ENCODE measurements at regions not wholly inside any gene's neighbourhood (a gene's known extent, or its start where the extent isn't known, plus 50 kb on each side); places are given as distances from the start of the nearest gene placed in this dataset.

DNA sequence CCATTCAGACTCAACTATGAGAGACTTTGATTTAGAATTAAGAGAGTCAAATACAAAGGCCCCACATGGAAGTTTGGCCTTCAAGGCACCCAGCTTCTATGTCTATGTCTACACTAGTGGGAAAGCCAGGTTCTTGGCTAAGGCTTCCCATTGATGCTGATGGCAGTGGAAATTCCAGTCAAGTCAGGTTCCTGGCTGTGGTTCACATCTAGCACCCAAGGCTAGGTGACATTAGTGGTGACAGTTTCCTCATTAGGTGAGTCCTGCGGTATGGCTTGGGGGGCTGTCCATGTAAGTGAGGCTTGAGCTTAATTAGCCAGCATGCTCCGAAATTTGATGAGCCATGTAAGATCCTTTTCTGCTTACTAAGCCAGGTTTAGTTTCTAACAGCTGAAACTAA lies 460.9 kb downstream of the RMST start:
- no peak for FAIRE-seq
- no peak for DNase-seq (ENCODE audit: low spot score)

DNA sequence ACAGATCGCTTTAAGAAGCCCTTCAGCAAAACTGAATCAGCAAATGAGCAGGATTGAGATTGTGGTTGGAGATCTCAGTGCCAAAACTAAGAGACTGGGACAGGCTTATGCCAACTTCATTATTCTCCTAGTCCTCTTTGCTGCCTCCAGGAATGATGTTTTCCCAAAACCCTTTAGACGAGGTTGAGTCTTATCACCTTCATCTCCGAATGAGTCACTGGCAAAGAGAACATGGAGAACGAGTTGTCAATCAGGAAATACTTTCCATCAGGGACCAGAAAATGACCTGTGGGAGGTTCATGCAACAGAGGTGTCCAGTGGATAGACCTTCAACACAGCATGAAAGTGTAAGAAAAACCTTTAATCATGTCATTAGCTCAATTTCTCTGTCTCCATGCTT lies 461.5 kb downstream of the RMST start:
- DNase-seq (ENCODE audit: low spot score): no peak
- FAIRE-seq: no peak

DNA sequence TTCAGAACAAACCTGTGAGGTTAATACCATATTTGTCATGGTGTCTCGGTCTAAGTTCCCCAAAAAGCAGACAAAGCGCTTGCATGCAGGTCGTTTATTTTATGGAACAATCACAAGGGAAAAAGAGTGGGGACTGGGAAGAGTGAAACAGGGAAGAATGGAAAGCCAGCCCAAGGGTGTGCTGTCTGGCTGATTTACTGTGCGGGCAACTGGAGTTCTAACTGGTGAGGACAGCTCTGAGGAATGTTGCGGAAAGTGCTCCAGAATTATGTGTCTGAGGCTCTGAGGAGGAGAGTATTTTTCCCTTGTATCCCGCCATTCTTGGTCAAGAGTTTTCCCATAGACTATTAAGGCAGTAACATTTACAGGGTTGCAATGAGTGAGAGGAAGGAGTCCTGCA lies 465.4 kb downstream of the RMST start:
- DNase-seq (ENCODE audit: low spot score) (no peak), FAIRE-seq (no peak)

DNA sequence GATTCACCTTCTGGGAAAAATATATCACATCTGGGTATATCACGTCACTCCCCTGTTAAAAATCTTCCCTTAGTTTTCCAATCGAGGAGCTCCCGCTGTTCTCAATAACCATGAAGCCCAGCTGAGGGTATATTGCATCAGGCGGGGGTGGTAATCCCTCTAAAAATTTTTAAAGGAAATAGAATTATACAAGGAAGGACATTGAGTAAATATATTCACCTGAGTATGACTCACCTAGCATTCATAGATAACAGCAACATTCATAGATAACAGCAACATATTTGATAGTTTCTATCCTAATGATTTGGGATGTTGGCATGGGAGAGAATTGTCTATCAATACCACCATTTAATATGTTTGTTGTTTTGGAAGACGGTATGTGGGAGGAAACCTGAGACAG lies 473.6 kb downstream of the RMST start:
- DNase-seq (ENCODE audit: low spot score): no peak
- FAIRE-seq: no peak

DNA sequence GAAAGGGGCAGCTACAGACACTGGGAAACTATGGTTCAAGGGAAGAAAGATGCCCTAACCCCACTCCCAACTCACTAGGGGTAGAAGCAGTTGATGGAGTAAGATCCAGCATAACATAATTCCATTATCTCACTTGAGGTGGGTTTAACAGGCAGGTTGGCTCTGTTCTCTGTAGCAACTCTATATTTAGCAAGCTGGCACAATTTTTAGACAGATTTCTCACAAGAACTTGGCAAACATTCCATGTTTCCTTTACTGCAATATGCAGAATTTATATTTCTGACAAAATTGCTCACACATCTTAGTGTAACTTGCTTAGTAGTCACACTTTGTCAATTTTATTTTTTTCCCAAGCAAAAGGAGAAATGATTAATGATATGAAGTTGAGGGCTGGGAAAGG lies 475.4 kb downstream of the RMST start:
- FAIRE-seq (no peak), DNase-seq (ENCODE audit: low spot score) (no peak)

DNA sequence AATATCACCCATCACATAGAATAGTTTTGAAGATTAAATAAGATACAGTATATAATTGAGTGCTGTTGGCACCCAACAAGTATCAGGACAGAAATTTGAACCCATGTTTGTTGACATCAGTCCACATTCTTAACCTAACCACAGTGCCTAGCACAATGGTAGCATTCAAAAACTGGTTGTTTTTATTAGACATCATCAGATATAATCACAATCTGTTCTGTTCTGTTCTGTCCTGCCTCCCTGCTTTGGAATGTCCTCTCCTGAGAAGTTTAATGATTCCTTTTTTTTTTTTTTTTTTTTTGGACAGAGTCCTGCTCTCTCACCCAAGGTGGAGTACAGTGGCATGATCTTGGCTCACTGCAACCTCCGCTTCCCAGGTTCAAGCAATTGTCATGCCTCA lies 476.6 kb downstream of the RMST start:
- no peak for DNase-seq (ENCODE audit: low spot score)
- FAIRE-seq: no peak

DNA sequence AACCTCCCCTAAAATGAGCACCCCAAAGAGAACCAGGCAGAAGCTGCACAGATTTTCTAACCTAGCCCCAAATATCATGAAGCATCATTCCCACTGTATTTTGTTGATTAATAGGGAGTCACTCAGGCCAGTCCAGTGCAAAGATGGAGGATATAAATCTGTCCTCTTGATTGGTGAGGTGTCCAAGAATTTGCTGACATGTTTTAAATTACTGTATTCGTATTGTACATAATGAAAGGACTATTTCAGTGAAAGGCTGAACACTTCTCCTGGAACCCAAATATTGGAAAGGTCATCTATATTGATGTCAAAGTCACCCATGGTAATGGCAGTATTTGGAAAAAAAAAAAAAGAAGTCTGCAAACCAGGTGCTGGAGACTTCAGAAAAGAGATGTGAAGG lies 477.5 kb downstream of the RMST start:
- DNase-seq (ENCODE audit: low spot score) (no peak), FAIRE-seq (no peak)

DNA sequence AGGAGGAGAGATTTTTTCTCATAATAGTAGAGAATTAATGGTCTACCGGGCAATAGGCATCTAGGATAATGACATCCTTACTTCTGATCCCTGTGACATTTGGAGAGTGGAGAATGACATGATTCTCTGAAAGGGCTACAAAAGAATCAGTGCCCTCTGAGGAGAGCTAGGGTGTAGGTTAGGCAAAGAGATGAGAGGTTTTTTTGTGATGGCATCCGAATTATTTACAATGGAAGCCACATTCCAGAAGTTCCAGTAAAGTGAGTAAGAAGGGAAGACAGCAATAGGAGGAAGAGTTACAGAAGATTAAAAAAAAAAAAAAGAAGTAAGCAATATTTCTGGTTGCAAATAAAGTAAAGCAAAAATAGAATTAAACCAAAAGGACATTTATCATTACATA lies 478.0 kb downstream of the RMST start:
- FAIRE-seq (no peak), DNase-seq (ENCODE audit: low spot score) (no peak)

DNA sequence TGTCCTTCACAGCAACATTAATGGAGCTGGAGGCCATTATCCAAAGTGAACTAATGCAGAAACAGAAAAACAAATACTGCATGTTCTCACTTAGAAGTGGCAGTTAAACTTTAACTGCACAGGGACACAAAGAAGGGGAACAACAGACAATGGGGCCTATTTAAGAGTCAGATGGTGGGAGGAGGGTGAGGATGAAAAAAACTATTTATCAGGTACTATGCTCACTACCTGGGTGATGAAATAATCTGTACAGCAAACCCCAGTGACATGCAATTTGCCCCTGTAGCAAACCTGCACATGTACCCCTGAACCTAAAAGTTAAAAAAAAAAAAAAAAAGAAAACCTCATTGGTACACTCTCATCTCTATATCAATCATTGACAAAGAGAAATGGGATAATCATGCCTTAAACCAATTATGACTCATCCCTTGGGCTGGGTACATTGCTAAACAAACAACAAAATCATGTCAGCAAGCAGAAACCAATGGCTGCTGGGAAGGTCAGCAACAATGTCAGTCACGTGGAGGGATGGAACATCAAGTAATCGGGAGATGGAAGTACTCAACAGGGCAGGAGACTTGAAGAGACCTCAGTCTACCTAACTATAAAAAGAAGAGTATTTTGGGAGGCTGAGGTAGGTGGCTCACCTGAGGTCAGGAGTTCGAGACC lies 479.2 kb downstream of the RMST start:
- no peak for FAIRE-seq

DNA sequence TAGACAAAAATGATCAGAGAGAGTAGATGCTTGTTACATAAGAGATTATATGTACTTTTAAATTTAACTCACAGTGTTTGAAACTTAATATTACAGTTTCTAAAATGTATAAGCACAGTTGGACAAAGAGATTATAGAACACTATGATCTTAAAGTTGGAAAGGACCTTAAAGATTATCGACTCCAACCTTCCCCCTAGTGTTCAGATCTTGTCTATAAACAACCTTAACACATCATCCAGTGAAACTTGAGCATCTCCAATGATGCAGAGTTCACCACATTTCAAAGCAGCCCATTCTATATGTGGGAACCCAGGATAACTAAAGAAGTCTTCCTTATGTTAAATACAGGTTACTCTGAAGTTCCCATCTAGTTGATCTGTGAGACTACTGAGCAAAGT lies 480.8 kb downstream of the RMST start:
- DNase-seq (ENCODE audit: low spot score): no peak
- FAIRE-seq: no peak

More for the DNA sequence above, 479.2 kb downstream of the RMST start:
- no peak for DNase-seq (ENCODE audit: low spot score)

DNA sequence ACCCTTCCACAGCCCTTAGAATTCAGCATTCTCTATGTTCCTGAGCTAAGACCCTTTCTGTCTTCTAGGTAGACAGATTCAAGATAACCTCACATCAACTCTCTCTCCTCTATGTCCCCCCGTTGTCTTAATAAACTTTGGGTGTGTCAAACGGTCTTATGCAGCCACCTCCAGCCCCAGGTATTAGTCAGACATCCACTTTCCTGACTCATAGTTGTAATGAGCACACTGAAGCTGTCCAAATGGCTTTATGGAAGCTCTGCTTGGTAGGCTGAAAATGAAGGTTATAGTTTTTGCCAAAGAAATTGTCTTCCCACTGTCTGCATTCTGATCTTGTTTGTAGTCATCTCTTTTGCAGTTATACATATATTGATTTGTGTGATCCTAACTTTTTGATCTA lies 482.0 kb downstream of the RMST start:
- DNase-seq (ENCODE audit: low spot score): no peak
- FAIRE-seq: no peak

DNA sequence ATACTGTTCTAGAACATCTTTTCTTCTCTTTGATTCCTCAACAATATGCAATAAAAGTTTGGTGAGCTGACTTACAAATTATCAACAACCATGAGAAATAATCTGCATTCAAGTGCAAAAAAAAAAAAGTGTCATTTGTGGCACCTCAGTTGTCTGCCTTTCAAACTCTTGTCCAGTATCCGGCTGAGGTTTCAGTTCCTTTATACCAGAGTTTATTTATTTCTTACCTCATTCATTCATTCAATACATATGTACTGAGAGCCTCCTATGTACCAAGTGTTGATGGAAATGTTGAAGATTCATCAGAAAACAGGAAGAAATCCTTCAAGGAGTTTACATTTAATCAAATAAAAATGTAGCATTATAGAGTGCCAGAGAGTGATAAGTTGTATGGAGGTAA lies 484.1 kb downstream of the RMST start:
- no peak for DNase-seq (ENCODE audit: low spot score)
- no peak for FAIRE-seq

DNA sequence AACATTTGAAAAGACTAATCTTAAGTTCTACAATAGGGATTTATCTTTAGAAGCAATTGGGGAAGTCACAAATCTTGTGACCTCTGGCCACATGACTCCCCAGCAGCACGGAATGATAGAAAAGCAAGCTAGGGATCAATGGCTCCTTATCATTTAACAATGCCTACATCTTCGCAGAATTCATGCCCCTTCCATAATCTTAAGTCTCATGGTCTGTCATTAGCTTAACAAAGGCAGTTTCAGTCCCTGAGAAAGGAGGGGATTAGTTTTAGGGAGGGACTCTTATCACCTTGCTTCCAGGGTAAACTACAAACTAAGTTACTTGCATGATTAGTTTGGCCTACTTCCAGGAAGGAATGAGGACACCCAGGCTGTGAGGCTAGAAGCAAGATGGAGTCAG lies 486.0 kb downstream of the RMST start:
- no peak for FAIRE-seq
- DNase-seq (ENCODE audit: low spot score): no peak

DNA sequence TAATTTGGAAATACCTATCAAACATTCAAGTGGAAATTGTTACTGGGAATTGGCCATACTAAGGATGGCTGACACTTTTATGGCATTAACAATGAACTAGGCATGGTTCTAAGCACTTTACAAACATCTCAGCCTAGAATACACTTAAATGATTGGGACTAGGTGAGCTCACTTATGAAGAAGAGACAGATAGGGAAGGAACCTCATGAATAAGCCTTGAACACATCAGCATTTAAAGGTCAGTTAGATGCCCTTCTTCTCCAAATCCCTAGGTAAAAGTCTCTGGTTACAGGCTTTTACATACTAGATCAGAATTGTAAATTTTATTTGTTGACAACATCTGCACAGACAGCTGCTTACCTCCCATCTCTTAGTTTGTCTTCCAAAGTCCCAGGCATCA lies 488.6 kb downstream of the RMST start:
- DNase-seq (ENCODE audit: low spot score) (no peak), FAIRE-seq (no peak)

DNA sequence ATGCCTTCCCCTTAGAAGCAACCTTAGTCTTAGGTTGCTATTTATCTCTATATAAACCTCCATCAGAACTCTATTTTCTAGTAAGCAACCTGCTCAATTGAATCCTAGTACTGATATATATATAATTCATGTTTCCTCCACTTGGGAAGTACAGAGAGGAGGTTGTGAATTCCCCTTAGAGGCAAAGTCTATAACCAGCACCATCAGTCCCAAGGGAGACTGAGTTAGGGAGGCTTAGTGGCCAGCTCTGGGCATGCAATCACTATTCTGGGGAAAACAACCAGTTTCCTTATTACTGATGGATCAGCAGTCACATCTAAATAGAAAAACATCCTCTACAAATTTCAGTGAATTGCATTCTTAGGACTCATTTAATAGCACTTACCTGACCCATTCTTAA lies 489.1 kb downstream of the RMST start:
- no peak for FAIRE-seq
- no peak for DNase-seq (ENCODE audit: low spot score)

DNA sequence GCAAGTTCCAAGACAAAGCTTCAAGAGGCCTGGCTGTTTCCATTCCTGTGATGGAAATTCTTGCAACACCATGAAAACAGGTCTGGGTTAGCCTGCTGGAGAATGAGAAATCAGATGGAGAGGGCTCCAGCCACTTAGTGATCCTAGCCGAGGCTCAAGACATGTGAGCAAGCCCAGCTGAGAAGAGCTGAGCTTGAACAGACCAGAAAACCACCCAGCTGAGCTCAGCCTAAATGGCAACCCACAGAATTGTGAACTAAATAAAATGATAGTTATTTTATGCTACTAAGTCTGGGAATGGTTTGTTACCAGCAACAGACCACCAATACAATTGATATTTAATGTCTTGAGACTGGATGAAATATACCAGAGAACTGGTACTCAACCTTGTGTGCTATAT lies 494.5 kb downstream of the RMST start:
- FAIRE-seq: no peak
- DNase-seq (ENCODE audit: low spot score): no peak

DNA sequence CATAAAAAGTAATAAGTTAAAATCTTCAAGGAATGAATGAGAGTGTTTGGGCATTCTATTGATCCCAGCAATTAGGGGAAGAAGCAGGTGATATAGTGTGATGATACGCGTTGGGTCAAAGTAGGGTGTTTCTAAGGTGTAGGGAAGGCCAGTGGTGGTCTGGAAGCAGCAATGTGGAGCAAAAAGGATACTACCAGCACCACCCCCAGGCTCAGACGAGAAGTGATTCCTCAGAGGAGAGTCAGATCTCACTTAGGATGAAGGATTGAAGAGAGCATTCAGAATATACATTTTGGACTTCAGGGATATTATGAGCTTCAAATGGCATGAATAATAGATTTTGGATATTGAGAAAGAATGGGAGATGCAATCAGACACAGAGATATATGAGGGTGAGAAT lies 497.6 kb downstream of the RMST start:
- no peak for FAIRE-seq
- no peak for DNase-seq (ENCODE audit: low spot score)

DNA sequence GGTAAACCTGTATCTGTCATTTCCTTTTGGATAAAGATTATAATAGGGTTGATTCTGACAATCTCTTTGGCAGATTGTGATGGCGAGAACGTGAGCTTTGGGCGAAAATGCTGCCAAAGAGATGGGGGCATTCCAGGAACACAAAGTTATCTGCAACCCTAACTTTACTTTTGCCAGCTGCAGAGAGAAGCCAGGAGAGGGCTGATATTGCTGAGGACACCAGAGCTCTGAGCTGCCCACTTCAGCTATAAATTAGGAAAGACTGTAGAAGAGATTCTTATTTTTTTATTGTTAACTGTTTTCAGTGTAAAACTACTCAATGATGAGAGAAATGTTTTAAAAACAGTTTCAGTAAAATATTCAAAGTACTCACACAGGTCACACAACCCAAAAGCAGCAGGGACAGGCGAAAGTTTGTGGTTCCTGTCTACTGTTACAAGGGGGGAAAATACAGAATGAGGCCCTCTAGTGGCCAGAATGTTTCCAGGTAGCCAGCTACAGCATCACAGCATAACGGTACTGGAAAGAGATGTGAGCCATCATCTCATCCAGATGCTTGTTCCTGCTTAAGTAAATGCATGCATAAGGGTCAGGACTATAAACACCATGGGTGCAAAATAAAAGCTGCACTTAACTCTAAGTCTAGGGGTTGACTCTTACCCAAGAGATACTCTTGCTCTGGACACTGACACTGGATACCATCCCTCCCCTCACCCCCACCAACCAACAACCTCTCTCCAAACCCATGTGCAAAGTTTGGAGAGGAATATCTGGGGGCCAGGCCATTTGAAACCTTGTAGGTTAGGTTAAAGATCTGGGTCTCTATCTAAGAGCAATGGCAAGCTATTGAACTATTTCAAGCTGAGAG lies 498.4 kb downstream of the RMST start:
- FAIRE-seq (no peak), DNase-seq (ENCODE audit: low spot score) (no peak)

DNA sequence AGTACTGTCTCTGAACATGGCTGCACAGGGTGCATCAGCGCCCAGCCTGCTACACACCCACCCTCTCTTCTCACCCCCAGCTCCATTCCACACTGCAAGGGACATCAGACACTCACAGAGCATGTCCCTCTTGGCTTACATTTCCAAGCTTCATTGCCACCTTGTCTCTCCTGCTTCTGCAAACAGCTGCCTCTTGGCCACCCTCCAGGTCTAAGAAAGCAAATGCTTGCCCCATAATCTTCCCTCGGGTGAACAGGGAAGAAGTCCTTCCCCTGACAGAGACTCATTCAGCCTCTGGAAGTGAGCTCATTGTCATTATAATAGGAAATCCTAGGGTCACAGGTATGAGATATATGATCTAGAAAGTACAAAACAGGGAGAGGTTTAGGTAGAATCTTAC lies 505.2 kb downstream of the RMST start:
- DNase-seq (ENCODE audit: low spot score): no peak

DNA sequence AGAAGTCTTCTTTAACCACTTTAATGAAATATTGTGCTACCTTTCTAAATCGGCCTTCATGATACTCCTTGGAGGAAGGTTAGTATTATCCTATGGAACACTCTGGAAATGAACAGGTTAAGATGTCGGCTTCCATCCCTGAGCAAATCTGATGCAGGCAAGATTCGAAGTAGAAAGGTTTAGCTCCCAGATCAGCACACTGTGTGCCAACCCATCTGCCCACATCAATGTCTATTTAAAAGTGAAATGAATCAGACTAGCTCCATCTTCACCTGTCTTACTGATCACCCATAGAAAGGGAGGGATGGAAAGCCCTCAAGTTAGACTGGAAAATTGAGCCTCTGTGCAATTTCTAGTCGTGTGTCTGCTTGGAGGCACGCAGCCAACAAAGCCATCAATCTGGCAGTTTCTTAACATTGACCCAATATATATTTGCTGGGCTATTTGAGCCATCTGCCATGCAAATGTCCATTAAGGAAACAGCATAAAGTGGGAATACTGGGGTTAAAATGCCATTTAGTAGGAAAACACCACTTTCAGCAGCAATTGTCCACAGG lies 506.1 kb downstream of the RMST start:
- DNase-seq (ENCODE audit: low spot score) (no peak), FAIRE-seq (no peak)

More for the DNA sequence above, 505.2 kb downstream of the RMST start:
- FAIRE-seq: no peak

DNA sequence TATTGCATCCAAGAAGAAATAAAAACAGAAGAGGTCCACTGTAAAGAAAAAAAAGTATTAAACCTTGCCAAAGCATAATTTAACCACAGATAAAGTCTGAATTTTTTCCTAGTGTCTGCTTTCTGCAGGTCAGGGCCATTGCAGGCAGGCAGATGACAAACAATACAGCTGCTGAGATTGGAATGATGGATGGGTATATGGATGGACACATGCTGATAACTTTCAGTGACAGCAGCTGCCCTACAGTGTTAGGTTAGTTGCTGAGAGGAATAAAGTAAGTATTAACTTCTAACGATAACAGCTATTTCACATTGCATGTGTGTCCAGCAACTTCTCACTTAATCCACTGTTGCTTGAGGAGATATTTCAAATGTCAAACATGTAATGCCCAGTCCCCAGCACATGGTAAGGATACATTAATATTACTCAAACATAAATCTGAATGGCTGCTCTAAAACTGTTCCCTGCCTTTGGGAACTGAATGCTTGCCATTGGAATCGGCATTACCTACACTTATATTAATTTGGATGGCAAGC lies 515.3 kb downstream of the RMST start:
- FAIRE-seq (no peak), DNase-seq (ENCODE audit: low spot score) (no peak)

DNA sequence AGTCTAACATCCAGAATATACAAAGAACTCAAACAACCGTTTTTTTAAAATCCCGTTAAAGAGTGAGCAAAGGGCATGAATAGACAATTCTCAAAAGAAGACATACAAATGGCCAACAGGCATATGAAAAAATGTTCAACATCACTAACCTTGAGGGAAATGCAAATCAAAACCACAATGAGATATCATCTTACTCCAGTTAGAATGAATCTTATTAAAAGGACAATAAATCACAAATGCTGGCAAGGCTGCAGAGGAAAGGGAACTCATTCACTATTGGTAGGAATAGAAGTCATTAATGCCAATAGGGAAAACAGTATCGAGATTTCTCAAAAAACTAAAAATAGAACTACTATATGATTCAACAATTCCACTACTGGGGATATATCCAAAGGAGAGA lies 520.1 kb downstream of the RMST start:
- no peak for FAIRE-seq

DNA sequence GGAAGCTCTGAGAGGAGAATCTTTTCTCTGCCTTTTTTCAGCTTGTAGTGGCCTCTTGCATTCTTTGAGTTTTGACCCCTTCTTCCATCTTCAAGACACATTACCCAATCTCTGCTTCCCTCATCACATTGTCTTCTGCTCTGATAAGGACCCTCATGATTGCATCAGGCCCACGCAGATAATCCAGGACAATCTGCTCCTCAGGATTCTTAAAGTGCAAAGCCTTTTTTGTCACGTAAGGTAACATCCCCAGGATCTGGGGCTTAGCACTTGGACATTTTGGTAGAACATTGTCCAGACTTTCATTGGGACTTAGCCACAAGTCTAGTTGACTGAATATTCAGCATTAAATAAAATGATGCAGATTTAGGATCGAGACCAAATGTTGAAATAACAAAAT lies 521.2 kb downstream of the RMST start:
- no peak for DNase-seq (ENCODE audit: low spot score)
- FAIRE-seq: no peak

More for the DNA sequence above, 520.1 kb downstream of the RMST start:
- DNase-seq (ENCODE audit: low spot score): no peak
